A673 (cell line): ENCODE measurements at regions not wholly inside any gene's neighbourhood (a gene's known extent, or its start where the extent isn't known, plus 50 kb on each side); places are given as distances from the start of the nearest gene placed in this dataset.

ENCODE experiments used
- BruUV-seq: library from RNA; stranded (reverse); fragments of 400-500 nt; replicated peaks from 2 replicates; lab custom pipeline; 2021; lab: Mats Ljungman, UMichigan
- CTCF ChIA-PET: fragments of 300-600 bp; sonication (Branson Sonifier 250); formaldehyde crosslinking; loops from one replicate; lab custom pipeline; 2022; ENCODE audit warnings: antibody characterized with exemption; lab: Charles Lee
- POLR2A ChIA-PET: fragments of 300-600 bp; sonication (Branson Sonifier 250); formaldehyde crosslinking; loops from one replicate; lab custom pipeline; 2022; ENCODE audit warnings: antibody characterized with exemption; ENCODE audit not compliant: low non-redundant PET; lab: Charles Lee
- DNase-seq: peaks from one replicate; pipeline ENCODE4 v3.0.0-alpha.2; 2015; ENCODE audit warnings: low spot score
- H3K27ac ChIP-seq: fragments of 200-600 bp; sonication (generic); 2 replicates; pipeline ENCODE4 v1.5.1; 2016; ENCODE audit warnings: mixed run types, low read depth, mild to moderate bottlenecking, mixed read lengths, antibody characterized with exemption, low read length; ENCODE audit not compliant: poor library complexity, severe bottlenecking
- H3K27me3 ChIP-seq: fragments of 200-600 bp; sonication (generic); replicated peaks from 2 replicates; pipeline ENCODE4 v1.6.1; 2017; ENCODE audit warnings: mixed run types, low read depth, mild to moderate bottlenecking, mixed read lengths, antibody characterized with exemption, low read length; ENCODE audit not compliant: insufficient read depth, poor library complexity
- H3K36me3 ChIP-seq: fragments of 200-600 bp; sonication (generic); 2 replicates; pipeline ENCODE4 v1.6.1; 2016; ENCODE audit warnings: mixed run types, mild to moderate bottlenecking, mixed read lengths, antibody characterized with exemption, low read length; ENCODE audit not compliant: insufficient read depth, poor library complexity, severe bottlenecking
- H3K4me1 ChIP-seq: fragments of 200-600 bp; sonication (generic); 2 replicates; pipeline ENCODE4 v1.6.1; 2017; ENCODE audit warnings: mixed run types, mild to moderate bottlenecking, mixed read lengths, antibody characterized with exemption, low read length; ENCODE audit not compliant: insufficient read depth, poor library complexity, severe bottlenecking
- H3K4me3 ChIP-seq: fragments of 200-600 bp; sonication (generic); 2 replicates; pipeline ENCODE4 v1.5.1; 2016; ENCODE audit warnings: low read depth, mixed run types, mild to moderate bottlenecking, mixed read lengths, low read length; ENCODE audit not compliant: poor library complexity, severe bottlenecking
- H3K9me3 ChIP-seq: fragments of 200-600 bp; sonication (generic); 2 replicates; pipeline ENCODE4 v1.6.1; 2016; ENCODE audit warnings: mixed run types, low read depth, mild to moderate bottlenecking, mixed read lengths, antibody characterized with exemption, low read length; ENCODE audit not compliant: poor library complexity, severe bottlenecking
- CTCF ChIP-seq: fragments of 300-800, 200-600 bp; sonication (generic); conservative IDR thresholded peaks from 2 replicates; pipeline ENCODE4 v1.5.1; 2017; ENCODE audit warnings: low read depth, mild to moderate bottlenecking, antibody characterized with exemption, low read length, moderate library complexity, mixed read lengths
- EZH2 ChIP-seq: fragments of 200-600 bp; sonication (generic); IDR thresholded peaks from 2 replicates; pipeline ENCODE4 v1.6.1; 2017; ENCODE audit warnings: borderline replicate concordance, low read depth, mild to moderate bottlenecking, mixed read lengths, antibody characterized with exemption, low read length; ENCODE audit not compliant: poor library complexity, severe bottlenecking
- intact Hi-C: fragments of 100-400 bp; cut with micrococcal nuclease; formaldehyde crosslinking; loops from one replicate; pipeline ENCODE4 v1.10.0; 2022; ENCODE audit not compliant: unreplicated experiment

GRCh38 chr4:111274486-111274885 is 651.6 kb upstream of the PITX2 start:
- Histone ChIP-seq H3K36me3 (no peaks in the 10 kb centered on the region), H3K4me1 (no peaks in the 10 kb centered on the region), H3K27me3 (no peaks in the 10 kb centered on the region), H3K4me3 (no peak overlapping the region), H3K9me3 (no peaks in the 10 kb centered on the region), H3K27ac (no peak overlapping the region)
- TF ChIP-seq EZH2 = no peak
- TF ChIP-seq CTCF = no peak
- ChIA-PET POLR2A (no interaction called here), CTCF (no interaction called here)
- intact Hi-C loops = loop anchor here (10.0 kb wide), 1 partner anchor 330 kb away; no protein-coding TSS in a partner anchor
- BruUV-seq = no TSS peak
- DNase-seq = no peak

GRCh38 chr4:111281219-111281618 is 658.3 kb upstream of the PITX2 start:
- Histone ChIP-seq H3K4me1 (no peaks in the 10 kb centered on the region), H3K9me3 (no peaks in the 10 kb centered on the region), H3K4me3 (no peak overlapping the region), H3K27me3 (no peaks in the 10 kb centered on the region), H3K36me3 (no peaks in the 10 kb centered on the region), H3K27ac (no peak overlapping the region)
- DNase-seq = no peak
- CTCF ChIA-PET = no interaction called here
- POLR2A ChIA-PET = no interaction called here
- no TSS peak for BruUV-seq
- intact Hi-C loops = no loop called here
- no peak for TF ChIP-seq CTCF

- CTCF ChIA-PET = interaction anchor here (0.6 kb wide), 1 partner anchor 13 kb away, joined by 15 read pairs; no protein-coding TSS in a partner anchor
- no peak overlapping the region for H3K4me3 ChIP-seq
- TF ChIP-seq CTCF (no peak), EZH2 (no peak)
- no peaks in the 10 kb centered on the region for H3K4me1 ChIP-seq
- BruUV-seq = no TSS peak
- no peaks in the 10 kb centered on the region for H3K27me3 ChIP-seq
- POLR2A ChIA-PET = no interaction called here
- intact Hi-C loops = loop anchor here (2.0 kb wide), 1 partner anchor 349 kb away; no protein-coding TSS in a partner anchor
- H3K36me3 ChIP-seq = no peaks in the 10 kb centered on the region
- H3K27ac ChIP-seq = no peak overlapping the region
- no peaks in the 10 kb centered on the region for H3K9me3 ChIP-seq
- DNase-seq = no peak
Measured at GRCh38 chr4:111282035-111282434, 659.2 kb upstream of the PITX2 start.
